AG20443 (cell line): ENCODE measurements at regions not wholly inside any gene's neighbourhood (a gene's known extent, or its start where the extent isn't known, plus 50 kb on each side); places are given as distances from the start of the nearest gene placed in this dataset.
A peak's percentile ranks its signal among the peaks of the same experiment; 100 is the strongest.

Experiments used
- DNase-seq: peaks from one replicate; pipeline ENCODE4 v3.0.0; 2012; ENCODE audit warnings: low spot score, mixed read lengths

DNA sequence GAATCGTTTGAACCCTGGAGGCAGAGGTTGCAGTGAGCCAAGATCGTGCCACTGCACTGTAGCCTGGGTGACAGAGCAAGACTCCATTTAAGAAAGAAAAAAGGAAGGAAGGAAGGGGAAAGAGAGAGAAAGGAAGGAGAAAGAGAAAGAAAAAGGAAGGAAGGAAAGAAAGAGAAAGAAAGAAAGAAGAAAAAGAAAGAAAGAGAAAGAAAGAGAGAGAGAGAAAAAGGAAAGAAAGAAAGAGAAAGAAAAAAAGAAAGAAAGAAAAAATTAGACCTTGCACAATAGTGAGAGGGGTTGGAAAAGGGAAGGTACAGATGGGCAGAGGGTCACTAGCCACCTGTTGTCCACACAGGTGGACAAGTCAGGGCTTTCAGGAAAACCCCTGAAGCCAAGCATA is 57.6 kb upstream of the RTL6 start:
- no peak for DNase-seq

DNA sequence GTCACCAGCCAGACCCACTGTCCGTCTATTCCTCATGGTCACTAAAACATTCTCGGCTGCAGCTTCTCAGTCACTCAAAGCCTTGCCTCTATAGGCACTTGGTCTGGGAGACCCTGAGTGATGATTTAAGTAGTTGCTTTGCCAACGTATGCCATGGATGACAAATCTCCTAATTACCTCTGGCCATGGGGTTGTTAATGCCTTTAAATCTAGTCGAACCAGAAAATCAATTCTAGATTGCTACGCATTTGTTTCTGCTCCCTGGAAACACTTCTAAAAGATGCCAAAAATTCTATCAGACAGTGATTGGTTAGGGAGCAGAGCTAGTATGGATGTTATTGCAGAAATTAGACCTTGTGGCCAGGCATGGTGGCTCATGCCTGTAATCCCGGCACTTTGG is 57.0 kb upstream of the RTL6 start:
- DNase-seq, result no peak

DNA sequence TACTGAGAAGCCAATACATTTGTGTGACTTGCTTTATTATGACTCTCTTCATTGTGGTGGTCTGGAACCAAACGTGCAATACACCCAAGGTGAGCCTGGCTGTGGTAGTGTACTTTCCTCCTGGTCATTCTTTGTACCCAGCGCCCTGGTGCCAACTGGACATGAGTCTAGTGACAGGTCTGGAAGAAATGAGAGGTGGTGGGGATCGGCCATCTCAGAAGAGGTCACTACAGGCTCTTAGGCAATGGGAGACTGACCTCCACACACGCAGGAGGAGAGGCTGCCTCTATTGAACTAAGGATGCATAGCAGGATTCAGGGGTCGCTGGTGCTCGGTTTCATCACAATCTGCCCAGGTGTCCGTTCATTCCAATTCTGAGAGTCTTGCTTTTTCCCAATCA is 56.4 kb upstream of the RTL6 start:
- DNase-seq, result no peak

DNA sequence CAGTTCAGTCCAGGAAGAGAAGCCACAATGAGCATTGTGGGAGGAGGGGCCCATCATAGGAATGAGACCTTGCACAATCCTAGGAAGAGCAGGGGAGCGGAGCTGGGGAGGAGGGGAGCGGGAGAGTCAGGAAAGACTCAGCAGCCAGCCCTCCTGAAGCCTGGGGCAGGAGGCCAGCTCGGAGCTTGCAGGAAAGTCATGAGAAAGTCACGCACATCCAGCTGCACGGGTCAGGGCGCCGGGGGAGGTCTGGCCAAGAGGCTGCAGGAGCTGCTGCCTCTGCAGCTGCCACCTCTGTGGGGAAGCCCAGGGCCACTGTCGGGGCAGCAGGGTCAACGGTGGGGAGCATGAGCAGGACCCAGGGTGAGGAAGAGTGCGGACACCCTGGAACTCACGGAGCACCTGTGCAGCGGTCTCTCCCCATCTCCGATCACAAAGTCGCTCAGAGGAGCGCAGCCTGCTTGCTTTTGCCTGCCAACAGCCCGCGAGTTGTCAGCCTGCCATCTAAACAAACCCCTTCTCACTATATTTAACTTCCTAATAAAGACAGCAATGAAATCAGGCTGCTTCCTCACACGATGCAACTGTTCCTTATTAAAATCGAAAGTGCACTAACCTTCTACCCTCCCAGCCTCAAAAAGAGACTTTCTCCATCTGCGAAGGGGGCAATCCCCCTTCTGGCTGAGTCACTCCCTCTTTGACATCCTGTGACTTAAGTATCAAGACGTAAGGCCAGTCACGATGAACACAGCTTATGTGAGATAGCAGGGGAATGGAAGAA is 52.9 kb upstream of the RTL6 start:
- DNase-seq, result peak; percentile 94

DNA sequence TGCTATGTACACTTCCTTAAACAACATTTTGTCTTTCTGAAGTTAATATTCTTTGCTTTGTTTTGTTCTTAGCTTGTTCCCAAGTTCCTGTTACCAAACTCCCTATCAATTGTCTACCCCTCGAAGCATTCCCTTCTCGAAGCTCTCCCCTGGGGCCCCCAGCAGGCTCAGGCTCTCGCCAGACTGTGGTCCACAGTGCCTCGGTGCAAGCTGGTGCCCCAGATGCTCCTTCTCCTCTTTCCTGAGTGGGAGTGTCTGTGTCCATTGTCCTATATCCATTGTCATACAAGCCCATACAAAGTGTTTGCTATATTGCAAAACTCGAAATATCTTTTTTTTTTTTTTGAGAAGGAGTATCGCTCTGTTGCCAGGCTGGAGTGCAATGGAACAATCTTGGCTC is 51.7 kb upstream of the RTL6 start:
- DNase-seq, result no peak

DNA sequence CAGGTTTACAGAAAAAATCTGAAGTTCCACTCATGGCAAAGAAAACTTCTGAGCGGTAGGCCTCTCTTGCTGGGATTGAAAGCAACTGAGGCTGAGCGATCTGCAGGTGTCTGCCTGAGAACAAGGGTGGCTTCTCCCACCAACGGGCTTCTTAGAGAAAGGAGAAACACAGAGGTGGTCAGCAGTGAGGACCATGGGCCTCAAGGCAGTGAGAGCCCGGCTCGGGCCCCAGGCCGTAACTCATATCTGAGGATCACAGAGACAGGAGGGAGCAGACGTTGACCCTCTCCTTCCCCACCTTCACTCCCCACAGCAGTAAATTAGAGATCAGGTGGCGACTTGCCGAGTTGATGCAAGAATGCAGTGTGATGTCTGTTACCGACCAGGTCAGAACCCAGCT is 50.9 kb upstream of the RTL6 start:
- no peak for DNase-seq
